ENCODE measurements at regions not wholly inside any gene's neighbourhood (a gene's known extent, or its start where the extent isn't known, plus 50 kb on each side); places are given as distances from the start of the nearest gene placed in this dataset.

DNA sequence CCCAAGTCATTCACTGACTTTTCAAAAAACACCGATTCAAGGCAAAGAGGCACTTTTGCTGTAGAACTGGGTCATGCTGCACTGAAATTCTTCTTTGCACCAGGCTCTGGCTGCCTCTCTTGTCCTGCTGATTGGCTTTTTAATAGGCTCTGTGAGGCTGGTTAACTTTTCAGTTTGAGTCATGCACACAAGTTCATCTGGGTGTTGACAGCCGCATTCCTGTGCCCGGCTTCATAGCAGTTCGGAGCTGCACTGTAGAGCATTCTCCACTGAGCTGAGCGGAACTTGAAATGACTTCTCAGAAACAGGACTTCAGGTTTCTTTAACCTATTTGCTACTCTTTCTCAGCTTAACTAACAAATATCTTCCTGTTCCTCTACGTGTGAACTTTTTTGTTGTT, 978.3 kb downstream of the UQCRFS1 start:
- Histone ChIP-seq H3K4me1 (ENCODE audit: insufficient read depth, poor library complexity, severe bottlenecking) (no peaks in the 10 kb centered on the region), H3K27me3 (ENCODE audit: insufficient read depth, poor library complexity, severe bottlenecking) (peaks cover 40% of the 10 kb centered on the region), H3K36me3 (ENCODE audit: low read depth) (no peaks in the 10 kb centered on the region), H3K4me3 (ENCODE audit: severe bottlenecking) (no peak overlapping the region), H3K27ac (ENCODE audit: poor library complexity, severe bottlenecking) (no peak overlapping the region), H3K9me3 (ENCODE audit: severe bottlenecking) (no peaks in the 10 kb centered on the region)
- ATAC-seq (ENCODE audit: low read depth) (peak; percentile 52; the same call in 2 of the 3 replicates), DNase-seq (ENCODE audit: low spot score) (no peak)
- no peak for TF ChIP-seq CTCF (IDR thresholded peaks at IDR 0.05; ENCODE audit: poor library complexity, severe bottlenecking)

GRCh38 chr19:28228854-28229253, 984.1 kb downstream of the UQCRFS1 start:
- Histone ChIP-seq H3K27ac (ENCODE audit: poor library complexity, severe bottlenecking) (no peak overlapping the region), H3K27me3 (ENCODE audit: insufficient read depth, poor library complexity, severe bottlenecking) (peaks cover 36% of the 10 kb centered on the region), H3K4me1 (ENCODE audit: insufficient read depth, poor library complexity, severe bottlenecking) (no peaks in the 10 kb centered on the region), H3K36me3 (ENCODE audit: low read depth) (no peaks in the 10 kb centered on the region), H3K9me3 (ENCODE audit: severe bottlenecking) (no peaks in the 10 kb centered on the region), H3K4me3 (ENCODE audit: severe bottlenecking) (no peak overlapping the region)
- ATAC-seq (ENCODE audit: low read depth), result no peak
- no peak for DNase-seq (ENCODE audit: low spot score)
- no peak for TF ChIP-seq CTCF (IDR thresholded peaks at IDR 0.05; ENCODE audit: poor library complexity, severe bottlenecking)

DNA sequence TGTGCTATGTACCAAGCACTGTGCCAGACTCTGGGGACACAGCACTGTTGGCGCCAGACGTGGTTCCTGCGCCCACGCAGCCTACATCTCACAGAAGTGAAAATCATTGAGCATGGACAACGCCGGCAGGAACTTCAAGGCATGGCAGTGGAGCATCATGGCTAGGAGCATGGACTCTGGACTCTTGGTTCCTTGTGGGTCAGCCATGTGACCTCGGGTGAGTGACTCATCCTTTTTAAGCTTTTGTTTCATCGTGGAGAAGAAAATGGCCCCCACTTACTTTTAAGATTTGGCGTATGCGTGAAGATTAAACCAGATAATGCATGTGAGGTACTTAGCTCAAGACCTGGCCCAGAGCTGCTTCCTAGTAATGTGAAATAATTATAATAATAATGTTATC, 988.5 kb downstream of the UQCRFS1 start:
- Histone ChIP-seq H3K27me3 (ENCODE audit: insufficient read depth, poor library complexity, severe bottlenecking) (peaks cover 15% of the 10 kb centered on the region), H3K4me3 (ENCODE audit: severe bottlenecking) (no peak overlapping the region), H3K9me3 (ENCODE audit: severe bottlenecking) (no peaks in the 10 kb centered on the region), H3K36me3 (ENCODE audit: low read depth) (no peaks in the 10 kb centered on the region), H3K27ac (ENCODE audit: poor library complexity, severe bottlenecking) (no peak overlapping the region), H3K4me1 (ENCODE audit: insufficient read depth, poor library complexity, severe bottlenecking) (no peaks in the 10 kb centered on the region)
- no peak for TF ChIP-seq CTCF (IDR thresholded peaks at IDR 0.05; ENCODE audit: poor library complexity, severe bottlenecking)
- no peak for ATAC-seq (ENCODE audit: low read depth)
- no peak for DNase-seq (ENCODE audit: low spot score)

DNA sequence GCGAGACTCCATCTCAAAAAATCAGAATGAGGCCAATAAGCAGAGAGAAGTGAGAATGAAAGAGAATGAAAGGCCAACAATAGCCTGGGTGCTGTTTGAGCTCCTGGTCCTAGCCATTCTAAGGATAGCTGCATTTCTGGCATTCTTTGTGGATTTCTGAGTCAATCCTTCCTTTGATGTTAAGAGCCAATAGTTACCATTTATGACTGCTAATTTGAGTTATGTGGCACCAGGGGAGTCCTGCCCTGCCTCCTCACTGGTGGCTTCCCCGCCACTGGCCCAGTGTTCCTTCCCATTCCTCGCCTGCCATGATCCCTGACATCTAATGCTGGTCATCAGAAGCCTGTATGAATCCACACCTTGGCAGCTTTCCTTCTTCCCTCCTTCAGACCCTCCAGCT, 991.2 kb downstream of the UQCRFS1 start:
- ATAC-seq (ENCODE audit: low read depth), result no peak
- no peaks in the 10 kb centered on the region for H3K9me3 ChIP-seq (ENCODE audit: severe bottlenecking)
- no peak for TF ChIP-seq CTCF (IDR thresholded peaks at IDR 0.05; ENCODE audit: poor library complexity, severe bottlenecking)
- H3K27ac ChIP-seq (ENCODE audit: poor library complexity, severe bottlenecking), result no peak overlapping the region
- H3K4me1 ChIP-seq (ENCODE audit: insufficient read depth, poor library complexity, severe bottlenecking), result no peaks in the 10 kb centered on the region
- H3K4me3 ChIP-seq (ENCODE audit: severe bottlenecking), result no peak overlapping the region
- H3K27me3 ChIP-seq (ENCODE audit: insufficient read depth, poor library complexity, severe bottlenecking), result peaks cover 15% of the 10 kb centered on the region
- DNase-seq (ENCODE audit: low spot score), result no peak
- no peaks in the 10 kb centered on the region for H3K36me3 ChIP-seq (ENCODE audit: low read depth)

DNA sequence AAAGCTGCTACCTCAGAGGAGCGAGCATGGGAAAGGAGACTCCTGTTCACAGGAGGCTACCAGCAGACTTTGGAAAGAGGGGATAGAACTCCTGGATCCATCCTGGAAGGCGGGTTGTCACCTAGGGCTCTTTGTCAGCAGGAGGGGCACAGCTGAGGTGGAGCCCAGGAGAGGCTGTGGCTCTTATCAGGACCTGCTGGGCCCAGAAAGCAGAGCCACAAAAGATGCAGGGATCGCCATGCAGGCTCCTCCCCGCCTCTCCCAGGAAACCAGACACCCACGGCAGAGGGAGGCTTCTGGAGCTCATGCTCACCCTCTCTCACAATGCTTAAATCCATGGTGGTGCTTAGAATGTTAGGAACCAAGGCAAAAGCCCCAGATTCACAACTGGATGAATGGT, 994.2 kb downstream of the UQCRFS1 start:
- TF ChIP-seq CTCF (IDR thresholded peaks at IDR 0.05; ENCODE audit: poor library complexity, severe bottlenecking), result no peak
- H3K36me3 ChIP-seq (ENCODE audit: low read depth), result no peaks in the 10 kb centered on the region
- no peaks in the 10 kb centered on the region for H3K27me3 ChIP-seq (ENCODE audit: insufficient read depth, poor library complexity, severe bottlenecking)
- H3K27ac ChIP-seq (ENCODE audit: poor library complexity, severe bottlenecking), result no peak overlapping the region
- no peaks in the 10 kb centered on the region for H3K4me1 ChIP-seq (ENCODE audit: insufficient read depth, poor library complexity, severe bottlenecking)
- H3K4me3 ChIP-seq (ENCODE audit: severe bottlenecking), result no peak overlapping the region
- no peaks in the 10 kb centered on the region for H3K9me3 ChIP-seq (ENCODE audit: severe bottlenecking)
- ATAC-seq (ENCODE audit: low read depth) (no peak), DNase-seq (ENCODE audit: low spot score) (no peak)
